ENCODE measurements at regions not wholly inside any gene's neighbourhood (a gene's known extent, or its start where the extent isn't known, plus 50 kb on each side); places are given as distances from the start of the nearest gene placed in this dataset.

GRCh38 chr4:129842096-129842495 is 746.1 kb downstream of the C4orf33 start:
- TF ChIP-seq POLR2A (IDR thresholded peaks at IDR 0.05) (no peak), CTCF (IDR thresholded peaks at IDR 0.05) (no peak)

Measured in right lobe of liver (tissue), 4 donors.